SW 1271 (cell line): ENCODE measurements at regions not wholly inside any gene's neighbourhood (a gene's known extent, or its start where the extent isn't known, plus 50 kb on each side); places are given as distances from the start of the nearest gene placed in this dataset.

ENCODE experiments used
- DNase-seq, 2 experiments: peaks; one replicate each; lab custom pipeline; 2025; lab: John Stamatoyannopoulos, UW

DNA sequence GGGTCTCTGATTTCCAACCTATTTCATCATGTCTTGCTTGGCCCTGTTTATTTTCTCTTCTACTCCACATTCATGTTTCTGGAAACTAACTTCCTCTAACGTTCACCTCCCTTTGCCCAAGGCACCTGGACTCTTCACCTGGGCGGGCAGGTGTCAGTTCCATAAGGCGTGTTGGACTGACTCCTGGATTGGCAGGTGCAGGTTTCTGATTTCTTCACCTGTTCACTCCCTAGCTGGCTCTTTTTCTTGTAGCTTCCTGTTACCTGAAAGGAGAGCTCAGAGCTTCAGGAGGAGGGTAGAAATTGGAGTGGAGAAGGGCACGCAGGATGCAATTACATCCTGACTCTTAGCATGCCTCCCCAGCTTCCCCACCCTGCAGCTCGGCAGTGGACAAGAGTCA lies 350.8 kb upstream of the KLF3 start:
- no peak for DNase-seq

DNA sequence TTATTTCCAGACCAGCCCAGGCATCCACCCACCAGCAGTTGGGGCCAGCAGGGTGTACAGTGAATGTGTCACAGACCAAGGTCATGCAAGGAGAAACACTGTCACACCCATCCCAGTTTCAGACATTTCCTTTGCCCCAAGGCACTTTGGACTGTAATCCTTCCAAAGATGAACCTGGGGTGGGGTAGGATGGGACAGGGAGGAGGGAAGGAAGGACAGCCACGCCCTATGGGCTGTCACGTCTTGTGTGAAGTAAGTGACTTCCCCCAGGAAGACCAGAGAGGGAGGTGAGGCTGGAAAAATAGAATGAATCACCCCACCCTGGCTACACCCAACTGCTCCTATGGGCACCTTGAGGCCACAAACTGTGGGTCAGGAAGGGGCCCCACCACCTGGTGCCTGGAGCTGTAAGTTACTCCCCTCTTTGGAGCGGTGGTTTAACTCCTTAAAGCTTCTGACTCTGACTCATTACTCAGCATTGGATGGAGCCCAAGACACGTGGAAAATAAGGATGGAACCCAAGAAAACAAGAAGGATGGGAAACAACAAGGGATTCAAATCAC lies 349.9 kb upstream of the KLF3 start:
- DNase-seq, result peak in 1 of 2 experiments; percentile 54

DNA sequence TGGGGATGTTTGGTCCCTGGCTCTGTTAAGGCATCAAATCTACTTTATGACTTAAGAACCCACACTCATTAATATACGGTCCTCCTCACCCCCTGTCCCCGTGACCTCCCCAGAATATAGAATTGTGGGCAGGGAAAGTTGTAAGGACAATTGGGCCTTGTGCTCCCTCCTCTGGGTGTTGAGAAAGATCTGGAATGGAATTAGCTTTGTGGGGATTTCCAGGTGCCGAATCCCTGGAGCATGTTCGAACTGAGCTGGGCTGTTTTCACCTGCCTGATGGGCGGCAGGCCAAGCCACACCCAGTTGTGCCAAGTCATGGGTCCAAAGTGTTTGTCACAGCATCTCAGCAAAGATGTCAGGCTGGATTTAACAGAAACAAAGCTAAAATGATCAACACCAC lies 349.3 kb upstream of the KLF3 start:
- no peak for DNase-seq

DNA sequence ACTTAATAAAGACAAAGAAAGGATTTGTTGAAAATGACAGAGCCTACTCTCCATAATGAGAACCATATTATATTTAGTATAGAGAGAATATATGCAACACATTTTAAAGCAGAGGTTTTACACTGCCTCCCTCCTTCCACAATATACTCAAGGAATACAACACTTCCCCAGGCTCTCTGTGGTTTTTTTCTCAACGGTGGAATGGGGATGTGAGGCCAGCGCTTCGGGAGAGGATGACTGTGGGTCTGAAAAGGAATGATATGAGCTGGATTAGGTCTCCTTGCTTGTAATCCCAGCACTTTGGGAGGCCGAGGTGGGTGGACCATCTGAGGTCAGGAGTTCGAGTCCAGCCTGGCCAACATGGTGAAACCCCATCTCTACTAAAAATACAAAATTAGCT lies 348.7 kb upstream of the KLF3 start:
- DNase-seq, result no peak

DNA sequence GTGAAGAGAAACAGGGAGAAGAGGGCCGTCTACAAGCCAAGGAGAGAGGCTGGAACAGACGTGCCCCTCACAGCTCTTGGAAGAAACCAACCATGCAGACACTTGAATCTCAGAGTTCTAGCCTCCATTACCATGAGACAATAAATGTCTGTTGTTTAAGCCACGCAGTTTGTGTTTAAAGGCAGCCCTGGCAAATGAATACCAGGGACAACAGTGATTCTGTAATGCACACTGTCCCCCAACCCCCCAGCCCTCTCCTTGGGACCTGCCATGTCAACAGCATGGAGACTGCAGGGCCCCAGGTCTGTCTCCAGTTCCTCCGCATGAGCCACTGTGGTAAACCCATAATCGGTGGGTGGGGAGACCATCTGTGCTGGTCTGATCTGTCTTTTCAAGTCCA lies 348.0 kb upstream of the KLF3 start:
- no peak for DNase-seq

DNA sequence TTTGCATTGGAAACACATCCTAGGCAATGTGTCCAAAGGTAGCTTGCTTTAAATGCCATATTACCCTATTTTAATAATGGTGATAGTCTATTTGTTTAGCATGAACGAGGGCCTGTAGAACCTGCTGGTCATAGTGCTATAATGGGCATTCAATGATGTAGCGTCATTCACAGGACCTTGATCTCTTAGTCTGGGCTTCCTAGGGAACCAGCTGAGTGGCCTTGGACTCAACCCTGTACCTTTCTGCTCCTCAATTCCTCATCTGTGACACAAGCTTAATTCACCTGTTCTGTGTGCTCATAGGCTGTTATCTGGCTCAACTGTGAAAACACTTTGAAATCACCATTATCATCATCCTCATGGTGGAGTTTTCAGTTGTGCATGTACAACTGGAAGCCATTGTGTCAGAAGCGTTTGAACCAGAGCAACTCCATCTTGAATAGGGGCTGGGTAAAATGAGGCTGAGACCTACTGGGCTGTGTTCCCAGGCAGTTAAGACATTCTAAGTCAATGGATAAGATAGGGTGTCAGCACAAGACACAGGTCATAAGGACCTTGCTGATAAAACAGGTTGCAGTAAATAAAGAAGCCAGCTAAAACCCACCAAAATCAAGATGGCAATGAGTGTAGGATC lies 346.8 kb upstream of the KLF3 start:
- no peak for DNase-seq

DNA sequence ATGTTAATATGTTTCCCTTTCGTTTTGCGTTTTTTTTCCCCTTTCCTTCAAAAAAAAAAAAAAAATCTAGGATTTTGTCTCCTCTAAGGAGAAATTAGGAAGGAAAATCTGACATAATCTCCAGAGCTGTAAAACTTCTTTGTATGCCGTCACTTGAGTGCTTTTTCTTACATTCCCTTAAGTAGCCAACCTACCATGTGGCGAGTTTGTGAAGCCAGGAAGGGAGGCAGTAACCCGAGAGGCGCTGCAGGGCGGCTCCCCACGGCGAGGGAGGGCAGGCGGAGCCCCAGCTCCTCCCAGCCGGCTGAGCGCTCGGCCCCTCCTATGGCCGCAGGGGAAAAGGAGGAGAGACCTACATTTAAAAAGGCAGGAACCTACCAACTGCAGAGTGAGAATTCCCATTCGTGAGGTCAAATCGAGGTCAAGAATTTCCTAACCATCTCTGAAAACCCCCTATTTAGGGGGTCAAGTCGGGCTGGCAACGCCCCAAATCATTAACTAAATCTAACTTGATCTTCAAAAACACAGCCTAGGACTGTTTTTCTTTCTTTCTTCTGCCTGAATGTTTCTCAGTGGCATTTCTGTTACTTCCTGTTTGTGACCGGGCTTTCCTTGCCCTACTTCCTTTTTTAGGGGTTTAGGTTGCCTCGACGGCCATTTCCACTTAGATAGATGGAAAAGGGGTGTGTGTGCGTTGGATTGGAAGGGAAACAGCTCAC lies 345.1 kb upstream of the KLF3 start:
- peak; percentile 74 to 95 for DNase-seq

DNA sequence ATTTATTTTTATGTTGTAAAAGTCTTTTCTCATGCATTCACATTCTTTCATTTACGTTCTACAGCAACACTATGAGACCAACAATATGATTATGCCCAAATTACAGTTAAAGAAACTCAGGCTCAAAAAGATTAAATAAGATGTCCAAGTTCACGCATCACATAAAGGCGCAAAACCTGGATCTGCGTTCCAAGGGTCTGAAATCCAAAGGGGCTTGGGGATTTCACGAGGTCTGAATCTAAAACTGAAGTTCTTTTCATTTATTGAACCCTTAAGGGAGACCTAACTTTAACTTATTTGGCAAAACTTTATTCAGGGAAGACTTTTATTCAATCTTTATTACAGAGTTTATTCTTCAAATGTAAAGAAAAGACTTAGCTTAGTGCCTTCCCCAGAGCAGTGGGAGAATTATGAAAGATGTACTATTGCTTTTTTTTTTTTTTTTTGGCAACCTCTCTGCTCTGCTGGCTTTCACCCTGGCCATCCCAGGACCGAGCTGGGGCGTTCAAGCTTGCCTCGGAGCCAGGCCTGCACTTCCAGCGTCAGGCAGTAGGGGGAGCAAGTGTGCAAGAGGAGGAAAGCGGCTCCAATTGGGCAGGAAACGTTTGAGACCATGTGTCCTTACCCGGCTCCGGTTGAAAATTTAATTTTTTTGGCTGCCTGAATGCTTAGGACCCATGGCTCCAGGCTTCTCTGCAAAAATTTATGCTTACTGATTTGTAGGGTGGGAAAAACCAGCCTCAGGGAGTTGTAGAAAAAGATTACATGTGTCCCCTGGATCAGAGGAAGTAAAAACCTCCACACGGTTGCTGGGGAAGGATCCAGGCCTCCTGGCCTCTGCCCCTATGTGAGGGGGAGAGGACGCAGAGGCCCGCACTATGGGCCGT lies 344.3 kb upstream of the KLF3 start:
- peak; percentile 61 to 71 for DNase-seq

DNA sequence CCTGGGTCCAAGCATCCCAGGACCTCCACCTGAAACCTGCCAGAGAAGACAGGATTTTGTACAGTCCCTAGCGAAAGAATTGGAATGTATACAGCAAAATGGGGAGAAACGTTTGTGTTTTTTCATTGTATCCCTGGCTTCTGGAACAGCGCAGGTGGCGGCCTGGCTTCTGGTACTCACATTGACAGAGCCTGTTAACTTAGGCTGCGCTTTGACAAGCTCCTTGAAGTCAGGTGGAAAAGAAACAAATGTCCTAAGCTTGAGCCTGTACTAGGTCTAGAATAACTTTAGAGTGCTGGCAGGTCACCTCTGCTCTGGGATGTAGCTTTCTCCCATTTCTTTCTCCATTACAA lies 343.7 kb upstream of the KLF3 start:
- no peak for DNase-seq

DNA sequence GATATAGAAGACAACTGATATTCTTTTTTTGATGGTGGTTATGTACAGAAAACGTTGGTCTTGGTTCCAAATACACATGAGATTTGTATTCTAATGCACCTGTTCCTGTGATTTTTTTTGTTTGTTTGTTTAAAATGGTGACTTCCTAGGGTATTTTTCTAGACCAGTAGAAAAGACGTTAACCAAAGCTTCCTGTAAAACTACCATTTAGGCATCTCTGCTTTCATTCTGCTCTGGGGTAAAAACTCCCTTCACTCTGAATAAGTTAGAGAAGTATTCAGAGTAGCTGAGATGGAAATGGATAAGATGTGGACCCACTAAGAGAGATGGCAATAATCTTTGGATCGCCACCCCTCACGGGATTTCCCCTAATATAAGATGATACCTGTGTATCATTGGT lies 343.2 kb upstream of the KLF3 start:
- DNase-seq, result no peak

DNA sequence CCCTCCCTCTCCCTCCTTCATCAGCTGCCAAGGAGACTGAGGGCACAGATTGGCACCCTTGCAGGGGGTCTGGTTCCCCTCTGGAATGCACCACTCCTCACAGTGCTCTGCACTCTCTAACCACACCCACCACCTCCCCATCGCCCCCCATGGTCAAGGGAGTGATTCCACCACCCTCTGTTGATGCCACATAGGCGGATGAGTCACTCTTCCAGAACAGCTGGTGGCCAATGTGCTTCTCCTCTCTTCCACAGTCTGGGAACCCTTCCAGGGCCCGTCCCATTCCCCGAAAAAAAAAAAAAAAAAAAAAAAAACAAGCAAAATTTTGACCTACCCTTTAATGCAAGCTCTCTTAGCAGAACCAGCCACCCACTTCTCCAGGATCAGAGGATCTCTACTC lies 341.3 kb upstream of the KLF3 start:
- no peak for DNase-seq

DNA sequence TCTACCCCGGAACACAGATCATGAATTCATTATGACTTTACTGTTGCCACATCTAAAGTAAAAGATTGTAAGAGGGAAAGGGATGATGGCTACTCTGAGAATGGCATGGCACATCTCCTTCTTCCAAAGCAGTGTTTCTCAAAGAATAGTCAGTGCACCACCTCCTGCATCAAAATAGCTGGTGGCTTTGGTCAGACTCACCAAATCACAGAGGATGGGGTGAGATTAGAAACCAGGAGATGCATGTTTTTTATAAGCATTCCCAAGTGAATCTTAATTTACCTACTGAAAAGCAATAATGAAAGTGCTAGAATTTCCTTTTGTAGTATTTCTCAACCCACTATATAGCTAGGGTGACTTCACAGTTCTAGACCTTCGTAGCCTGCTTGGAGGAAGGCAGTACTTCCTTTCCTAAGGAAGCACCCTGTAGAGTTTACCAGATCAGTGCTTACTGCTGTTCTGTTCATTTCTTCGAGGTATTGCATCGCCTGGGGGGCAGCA lies 340.8 kb upstream of the KLF3 start:
- no peak for DNase-seq

DNA sequence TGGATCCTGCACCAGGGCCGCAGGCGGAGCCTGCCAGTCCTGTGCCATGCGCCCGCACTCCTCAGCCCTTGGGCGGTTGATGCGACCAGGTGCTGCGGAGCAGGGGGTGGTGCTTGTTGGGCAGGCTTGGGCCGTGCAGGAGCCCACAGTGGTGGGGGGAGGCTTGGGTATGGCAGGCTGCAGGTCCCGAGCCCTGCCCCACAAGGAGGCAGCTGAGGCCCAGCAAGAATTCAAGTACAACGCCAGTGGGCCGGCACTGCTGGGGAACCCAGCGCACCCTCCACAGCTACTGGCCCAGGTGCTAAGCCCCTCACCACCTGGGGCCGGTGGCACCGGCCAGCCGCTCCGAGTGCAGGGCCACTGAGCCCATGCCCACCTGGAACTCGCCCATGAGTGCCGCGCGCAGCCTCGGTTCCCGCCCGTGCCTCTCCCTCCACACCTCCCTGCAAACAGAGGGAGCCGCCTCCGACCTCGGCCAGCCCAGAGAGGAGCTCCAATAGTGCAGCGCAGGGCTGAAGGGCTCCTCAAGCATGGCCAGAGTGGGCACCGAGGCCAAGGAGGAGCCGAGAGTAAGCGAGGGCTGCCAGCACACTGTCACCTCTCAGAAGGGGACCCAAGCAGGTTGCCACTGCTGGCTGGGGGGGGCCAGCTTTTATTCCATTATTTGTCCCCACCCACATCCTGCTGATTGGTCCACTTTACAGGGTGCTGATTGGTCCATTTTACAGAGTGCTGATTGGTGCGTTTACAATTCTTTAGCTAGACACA lies 339.0 kb upstream of the KLF3 start:
- no peak for DNase-seq

DNA sequence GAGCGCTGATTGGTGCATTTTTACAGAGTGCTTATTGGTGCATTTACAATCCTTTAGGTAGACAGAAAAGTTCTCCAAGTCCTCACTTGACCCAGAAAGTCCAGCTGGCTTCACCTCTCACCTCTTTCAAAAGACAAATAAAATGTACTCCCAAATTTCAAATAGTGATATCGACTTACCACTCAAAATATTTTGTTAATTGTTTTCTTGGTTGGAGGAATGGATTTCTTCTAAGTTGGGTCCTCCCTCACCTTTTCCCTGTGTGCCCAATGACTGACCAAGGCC lies 338.4 kb upstream of the KLF3 start:
- DNase-seq, result no peak

DNA sequence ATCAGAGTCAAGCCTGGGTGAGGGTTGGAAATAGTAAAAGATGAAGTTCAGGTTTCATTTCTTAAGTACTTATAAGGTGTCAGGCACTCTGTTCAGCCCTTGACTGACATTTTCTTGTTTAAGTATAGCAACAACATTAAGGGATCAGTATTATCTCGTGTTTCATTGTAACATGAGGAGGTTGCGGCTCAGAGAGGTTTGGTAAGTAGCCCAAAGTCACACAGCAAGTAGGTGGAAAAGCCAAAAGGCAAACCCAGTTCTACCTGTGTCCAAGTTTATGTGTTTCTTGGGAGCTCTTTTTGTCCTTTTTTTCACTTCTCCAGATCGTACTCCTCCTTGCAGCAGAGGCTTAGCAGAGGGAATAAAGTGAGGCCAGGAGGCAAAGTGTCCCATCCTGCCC lies 337.5 kb upstream of the KLF3 start:
- no peak for DNase-seq

DNA sequence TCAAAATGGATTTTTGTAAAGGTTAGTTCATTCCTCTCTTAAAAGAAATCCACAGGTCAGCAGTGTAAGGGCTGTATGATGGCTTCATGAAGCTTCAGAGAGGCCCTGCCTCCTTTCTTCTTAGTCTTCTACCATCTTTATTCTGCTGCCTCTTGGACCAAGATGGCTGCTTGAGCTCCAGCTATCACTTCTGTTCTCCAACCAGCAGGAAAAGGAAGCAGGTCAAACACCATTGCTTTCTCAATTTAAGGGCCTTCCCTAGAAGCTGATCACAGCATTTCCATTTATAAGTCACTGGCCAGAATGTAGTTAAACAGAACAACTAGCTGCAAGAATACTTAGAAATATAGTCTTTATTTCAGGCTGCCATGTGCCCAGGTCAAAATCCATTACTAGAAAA lies 336.8 kb upstream of the KLF3 start:
- no peak for DNase-seq

DNA sequence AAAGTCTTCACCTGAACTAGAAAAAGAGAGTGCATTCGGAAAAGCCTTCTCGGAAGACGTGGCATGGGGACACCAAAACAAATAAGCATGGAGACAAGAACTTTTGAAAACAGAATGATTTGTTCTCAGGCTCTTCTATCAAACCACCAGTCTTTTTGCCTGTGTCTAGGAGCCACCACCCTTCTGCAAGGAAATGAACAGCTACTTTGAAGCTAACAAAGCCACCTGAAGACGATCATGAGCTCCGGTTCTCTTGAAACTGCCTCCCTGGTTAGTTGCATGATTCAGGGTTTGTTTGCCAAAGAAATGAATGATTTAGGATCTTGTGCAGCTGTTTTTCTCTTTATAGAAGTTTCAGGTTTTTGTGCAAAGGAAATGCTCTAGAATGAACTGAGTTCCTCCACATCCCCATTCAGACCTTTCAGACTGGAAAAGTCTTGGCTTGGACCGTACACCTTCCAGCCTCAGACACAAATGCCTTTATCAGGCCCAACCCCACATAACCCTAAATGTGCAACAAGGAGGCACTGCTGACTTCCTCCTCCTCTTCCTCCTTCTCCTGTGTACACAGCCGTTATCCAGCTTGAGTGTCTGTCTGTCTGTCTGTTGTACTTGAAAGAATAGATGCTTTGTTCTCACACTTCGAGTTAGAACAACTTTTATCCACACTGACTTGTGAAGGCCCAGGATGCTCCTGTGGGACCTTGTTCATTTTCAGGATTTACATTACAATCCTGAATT lies 334.8 kb upstream of the KLF3 start:
- no peak for DNase-seq

DNA sequence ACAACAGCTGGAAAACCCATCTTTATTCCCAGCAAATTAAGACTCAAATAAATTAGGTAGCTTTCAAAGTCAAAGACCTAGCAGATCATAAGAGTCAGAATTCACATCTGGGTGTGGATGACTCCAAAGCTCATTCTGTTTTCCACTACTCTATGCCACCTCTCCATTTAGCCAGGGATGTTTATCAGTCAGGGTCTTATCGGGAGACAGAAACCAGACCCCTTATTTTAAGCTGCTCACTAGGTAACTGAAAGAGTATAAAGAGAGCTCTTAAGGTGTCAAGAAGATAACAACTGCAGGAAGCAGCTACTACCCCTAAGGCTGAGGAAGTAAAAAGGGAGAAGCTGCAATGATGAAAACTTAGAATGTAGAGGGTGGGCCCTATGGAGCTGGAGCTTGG lies 333.7 kb upstream of the KLF3 start:
- no peak for DNase-seq

DNA sequence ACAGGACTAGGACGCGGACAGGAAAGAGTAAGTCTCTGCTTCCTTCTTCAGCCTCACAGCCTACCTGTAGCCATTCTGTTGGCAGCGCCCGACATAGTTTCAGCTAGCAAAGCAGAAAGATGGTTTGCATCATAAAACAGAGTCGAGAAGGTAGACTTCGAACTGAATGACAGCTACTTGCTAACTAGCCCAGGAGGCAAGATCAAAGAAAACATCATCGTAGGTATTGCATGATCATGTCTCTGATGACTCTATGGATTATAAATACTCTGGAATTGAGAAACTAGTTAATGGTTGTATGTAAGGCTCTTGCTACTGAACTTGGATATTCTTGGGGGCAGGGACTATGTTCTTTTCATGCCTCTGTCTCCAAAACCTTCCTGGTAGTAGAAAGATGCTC lies 333.1 kb upstream of the KLF3 start:
- no peak for DNase-seq

DNA sequence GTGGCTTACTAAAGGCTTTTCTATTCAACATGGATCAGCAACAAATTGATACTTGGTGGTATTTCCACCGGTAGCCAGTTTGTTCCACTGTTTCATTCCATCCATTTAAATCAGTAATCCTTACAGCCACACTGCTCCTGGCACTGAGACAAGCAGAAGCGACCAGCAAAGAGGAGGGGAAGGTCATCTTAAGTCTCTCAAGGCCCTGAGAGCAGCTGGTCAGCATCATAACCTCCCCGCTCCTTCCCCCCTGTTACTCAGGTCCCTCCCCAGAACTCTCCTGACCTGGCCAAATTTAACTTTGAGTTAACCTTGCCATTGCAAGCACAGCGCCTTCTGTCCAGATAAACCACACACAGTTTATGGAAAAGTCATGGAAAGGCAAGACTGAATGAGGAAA lies 331.3 kb upstream of the KLF3 start:
- DNase-seq, result no peak

DNA sequence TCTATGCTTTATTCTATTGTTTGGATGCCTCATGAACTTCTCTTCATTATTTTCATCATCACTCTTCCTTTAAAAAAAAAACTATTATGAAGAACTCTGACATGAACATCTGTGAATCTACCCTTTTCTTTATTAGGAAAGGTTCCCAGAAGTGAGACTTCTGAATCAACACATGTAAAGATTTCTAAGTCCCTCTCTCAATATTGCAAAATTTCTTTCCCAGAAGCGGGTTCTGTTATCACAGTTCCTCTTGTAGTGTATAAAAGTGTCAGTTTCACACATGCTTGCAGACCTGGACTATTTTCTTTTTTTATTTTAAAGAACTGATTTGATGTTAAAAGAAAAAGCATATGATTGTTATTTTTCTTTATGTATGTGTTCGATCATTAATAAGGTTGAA lies 330.8 kb upstream of the KLF3 start:
- no peak for DNase-seq
